GM18508 (cell line): ENCODE measurements at regions not wholly inside any gene's neighbourhood (a gene's known extent, or its start where the extent isn't known, plus 50 kb on each side); places are given as distances from the start of the nearest gene placed in this dataset.

ENCODE experiments used
- ATAC-seq: cut with Tn5 transposase; IDR thresholded peaks from one replicate; pipeline ENCODE4 v1.9.1; 2021; ENCODE audit warnings: moderate number of reproducible peaks; ENCODE audit not compliant: insufficient read depth, unreplicated experiment

DNA sequence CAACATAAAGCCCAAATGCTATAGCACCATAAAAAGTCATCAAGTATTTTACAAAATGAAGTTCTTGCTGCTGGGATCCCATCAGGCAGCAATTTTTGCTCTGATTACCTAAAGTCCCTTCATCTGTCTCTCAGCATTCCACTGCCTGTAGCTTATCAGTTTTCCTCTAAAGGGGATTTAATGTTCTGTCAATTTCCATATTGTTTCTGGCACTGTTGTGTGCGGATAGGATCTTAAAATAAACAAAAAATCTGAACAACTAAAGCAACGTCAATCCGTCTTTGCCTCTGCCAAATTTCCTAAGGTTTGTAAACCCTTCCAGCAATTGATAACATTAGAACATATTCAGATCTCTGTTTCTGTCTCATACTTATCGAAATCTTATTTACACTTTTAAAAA lies 1126.3 kb upstream of the RAG2 start:
- ATAC-seq, result no peak

DNA sequence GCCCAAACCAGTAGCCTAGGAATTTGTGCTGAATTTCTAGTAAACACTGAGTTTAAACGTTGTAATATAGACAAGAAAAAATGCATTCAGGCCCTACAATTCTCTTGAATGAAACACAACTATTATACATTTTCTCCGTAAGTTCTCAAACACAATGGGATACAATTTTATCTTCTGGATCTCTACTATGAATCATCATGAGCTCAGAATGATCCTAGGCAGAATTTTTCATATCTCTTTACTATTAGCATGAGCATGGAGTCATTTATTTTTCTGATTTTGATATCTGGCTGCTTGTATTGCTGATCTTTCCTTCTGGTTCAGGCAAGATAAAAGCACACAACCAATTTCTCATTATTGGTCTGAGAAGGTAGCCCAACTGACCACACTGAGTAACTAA lies 1123.4 kb upstream of the RAG2 start:
- no peak for ATAC-seq

DNA sequence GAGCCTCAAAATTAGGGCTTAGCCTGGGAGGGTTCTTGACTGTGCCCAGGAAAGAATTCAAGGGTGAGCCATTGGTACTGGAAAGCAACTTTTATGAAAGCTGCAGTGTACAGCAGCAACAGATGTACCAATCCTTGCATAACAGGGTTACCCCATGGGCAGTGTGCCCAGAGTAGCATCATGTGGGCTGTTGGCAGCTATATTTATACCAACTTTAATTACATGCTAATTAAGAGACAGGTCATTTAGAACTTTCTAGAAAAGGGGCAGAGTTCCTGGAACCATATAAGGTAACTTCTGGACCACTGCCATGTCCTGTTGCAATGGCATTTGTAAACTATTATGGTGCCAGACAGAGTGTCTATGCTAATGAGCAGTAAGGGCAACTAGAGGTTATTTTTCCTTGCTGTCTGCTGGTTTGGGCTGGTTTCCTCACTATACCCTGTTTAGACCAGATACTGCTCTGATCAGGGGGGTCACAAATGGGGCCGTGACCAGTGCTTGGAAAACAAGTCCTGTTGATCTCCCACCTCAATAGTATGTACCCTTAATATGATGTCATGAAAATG lies 1120.5 kb upstream of the RAG2 start:
- ATAC-seq, result no peak

DNA sequence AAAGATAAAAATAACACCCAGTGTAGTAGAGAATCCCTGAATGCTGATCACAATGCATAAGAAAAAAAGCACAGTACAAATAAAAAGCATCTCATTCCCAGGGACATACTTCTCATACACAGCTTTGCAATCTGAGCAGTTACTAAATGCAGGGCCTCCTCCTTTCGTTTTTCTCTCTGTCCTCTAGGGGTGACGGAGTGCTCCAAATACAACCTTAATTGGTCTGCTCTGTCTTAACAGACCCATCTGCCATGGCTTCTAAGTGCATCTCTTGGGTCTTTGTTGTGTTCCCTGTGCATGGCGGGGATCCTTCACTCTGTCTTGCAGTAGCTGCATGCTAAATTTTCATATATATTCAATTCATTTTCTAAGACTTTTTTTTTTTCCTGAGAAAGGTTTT lies 1114.2 kb upstream of the RAG2 start:
- ATAC-seq, result no peak

DNA sequence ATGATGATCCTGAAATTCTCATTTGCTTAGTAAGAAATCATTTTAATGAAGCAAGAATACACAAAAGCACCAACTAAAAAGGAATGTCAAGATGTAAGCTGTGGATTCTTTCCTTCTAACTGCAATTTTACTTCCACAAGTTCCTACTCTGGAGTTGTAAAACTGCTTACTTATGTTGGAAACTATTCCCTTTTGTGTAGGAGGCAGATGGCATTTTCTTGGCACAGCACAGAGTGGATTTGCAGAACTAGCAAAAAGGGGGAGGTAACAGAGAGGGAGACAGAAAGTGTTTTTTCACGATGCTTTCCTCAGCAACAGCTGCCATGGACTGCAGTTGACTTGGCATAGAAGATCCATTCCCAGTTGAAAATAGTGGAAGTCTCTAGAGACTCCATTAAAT lies 1112.0 kb upstream of the RAG2 start:
- no peak for ATAC-seq

DNA sequence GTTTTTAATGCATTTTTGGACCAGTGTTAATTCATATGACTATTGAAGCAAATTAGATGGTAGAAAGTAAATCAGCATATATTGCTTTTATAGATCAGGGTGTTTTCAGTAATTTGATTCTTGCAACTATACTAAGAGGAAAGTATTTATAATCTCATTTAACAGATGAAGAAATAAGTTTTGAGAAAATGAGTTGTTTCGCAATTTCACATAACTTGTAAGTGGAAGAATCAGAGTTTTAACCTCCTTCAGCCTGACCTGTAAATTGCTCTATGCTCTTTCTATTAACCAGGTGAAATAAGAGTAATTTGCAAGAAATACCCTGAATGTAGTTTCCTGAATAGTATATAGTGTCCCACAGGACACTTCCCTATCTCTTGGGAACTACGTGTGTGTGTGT lies 1106.8 kb upstream of the RAG2 start:
- no peak for ATAC-seq

DNA sequence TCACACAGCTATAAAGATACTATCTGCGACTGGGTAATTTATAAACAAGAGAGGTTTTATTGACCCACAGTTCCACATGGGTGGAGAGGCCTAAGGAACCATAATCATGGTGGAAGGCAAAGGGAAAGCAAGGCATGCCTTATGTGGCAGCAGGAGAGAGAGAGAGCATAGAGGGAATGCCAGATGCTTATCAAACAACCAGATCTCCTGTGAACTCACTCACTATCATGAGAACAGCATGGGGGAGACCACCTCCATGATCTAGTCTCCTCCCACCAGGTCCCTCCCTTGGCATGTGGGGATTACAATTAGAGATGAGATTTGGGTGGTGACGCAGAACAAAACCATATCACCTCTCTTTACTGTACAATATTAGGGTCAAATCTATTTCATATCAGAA lies 1101.6 kb upstream of the RAG2 start:
- no peak for ATAC-seq

DNA sequence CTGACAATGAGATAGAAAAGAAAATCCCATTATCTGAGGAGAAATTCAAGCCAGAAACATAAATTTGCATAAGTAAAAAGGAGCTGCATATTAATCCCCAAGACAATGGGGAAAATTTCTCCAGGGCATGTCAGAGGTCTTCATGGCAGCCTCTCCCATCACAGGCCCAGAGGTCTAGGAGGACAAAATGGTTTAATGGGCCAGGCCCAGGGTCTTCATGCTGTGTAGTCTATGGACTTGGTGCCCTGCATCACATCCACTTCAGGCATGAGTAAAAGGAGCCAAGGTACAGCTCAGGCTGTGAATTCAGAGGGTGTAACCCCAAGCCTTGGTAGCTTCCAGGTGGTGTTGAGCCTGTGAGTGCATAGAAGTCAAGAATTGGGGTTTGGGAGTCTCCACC lies 1097.2 kb upstream of the RAG2 start:
- ATAC-seq, result no peak

DNA sequence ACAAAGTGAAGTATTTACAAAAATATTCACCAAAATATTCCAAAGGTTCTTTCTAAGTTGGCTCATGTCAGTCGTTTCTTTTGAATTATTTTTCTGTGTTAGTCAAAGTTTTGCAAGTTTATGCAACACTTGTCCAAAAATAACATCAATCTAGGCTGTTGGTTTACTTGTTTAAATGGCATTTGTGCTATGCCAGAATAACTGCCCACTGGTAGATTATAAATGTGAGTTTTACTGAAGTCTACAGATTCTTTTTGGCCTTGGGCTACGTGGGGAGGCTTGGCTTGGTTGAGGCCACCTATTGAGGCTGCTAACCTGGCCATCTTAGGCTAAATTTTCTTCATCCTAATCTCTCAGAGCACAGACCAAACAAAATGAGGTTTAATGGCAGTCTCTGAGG lies 1091.9 kb upstream of the RAG2 start:
- no peak for ATAC-seq

DNA sequence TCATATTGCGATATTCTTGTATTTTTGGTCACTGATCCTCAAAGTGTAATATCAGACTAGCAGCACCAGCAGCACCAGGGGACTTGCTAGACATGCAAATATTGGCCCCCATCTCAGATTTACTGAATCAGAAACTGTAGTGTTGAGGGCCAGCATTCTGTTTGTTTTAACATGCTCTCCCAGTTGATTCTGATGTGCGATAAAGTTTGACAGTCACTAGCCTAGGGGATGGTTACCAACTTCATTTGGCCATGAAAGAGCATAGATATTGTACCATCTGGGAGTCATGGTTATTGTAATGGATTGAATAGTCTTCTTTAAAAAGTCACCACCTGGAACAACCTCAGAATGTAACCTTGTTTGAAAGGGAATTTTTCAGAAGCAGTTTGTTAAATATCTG lies 1090.4 kb upstream of the RAG2 start:
- ATAC-seq, result no peak

DNA sequence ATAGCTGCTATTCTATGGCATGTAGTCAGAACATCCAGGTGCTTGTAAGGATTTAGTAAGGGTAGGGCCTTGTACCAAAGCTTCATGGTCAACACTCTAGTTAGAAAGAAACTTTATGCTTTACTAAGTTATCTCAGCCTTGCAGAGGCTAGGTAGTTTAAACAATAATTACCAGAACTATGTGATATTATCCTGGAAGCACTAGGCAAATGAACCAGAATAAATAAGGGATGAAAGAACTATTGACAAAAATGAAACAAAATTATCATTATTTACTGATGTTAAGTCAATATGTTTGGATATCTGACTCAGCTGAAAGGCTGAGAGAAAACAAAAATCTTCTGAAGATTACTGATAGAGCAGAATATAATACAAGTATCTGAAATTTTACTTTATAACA lies 1089.1 kb upstream of the RAG2 start:
- no peak for ATAC-seq

DNA sequence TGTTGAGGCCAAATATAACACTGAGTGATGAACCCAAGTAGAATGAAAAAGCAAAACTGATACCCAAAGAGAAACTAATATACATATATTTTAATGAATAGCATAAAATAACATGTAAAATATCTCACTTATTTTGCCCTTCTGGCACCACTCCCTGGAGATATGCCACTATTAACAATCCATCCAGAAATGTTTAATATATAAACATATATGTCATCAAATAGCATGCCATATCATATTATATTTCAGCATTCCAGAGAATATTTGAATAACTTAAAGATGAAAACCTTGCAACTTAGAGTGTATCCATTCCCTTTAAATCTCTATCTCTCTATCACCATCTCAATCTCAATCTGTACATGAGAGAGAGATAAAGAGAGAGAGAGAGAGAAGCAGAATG lies 1073.3 kb upstream of the RAG2 start:
- ATAC-seq, result no peak

DNA sequence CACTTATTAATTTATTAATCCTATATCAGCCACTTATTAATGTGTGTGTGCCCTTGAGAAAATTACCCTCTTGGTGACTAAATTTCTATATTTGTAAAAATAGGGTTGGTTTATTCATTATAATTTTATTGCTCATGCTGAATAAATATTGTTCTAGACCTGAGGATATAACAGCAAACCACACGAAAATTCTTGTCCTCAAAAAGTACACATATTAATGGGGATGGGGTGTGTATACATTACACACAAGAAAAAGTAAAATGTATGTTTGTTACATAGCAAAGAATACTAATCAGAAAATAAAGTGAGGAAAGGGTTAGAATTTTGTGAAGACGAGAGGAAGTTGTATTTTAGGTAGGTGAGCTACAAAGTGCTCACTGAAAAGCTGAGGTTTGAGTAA lies 1068.9 kb upstream of the RAG2 start:
- ATAC-seq, result no peak

DNA sequence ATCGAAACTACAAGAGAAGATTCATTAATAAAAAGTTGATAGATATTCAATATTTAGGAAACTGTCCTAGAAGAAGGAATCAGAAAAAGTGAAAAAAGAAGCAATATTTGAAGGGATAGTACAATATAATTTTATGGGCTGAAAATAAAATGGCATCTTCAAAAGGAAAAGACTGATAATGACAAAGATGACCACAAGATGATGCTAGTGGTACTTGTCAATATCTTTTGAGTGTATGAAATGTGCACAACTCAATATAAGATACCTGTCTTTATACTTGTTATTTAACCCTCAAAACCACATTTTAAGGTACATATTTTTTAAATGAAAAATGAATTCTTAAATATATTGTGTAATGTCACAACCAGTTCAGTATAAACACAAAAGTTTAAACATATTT lies 1059.6 kb upstream of the RAG2 start:
- ATAC-seq, result no peak

DNA sequence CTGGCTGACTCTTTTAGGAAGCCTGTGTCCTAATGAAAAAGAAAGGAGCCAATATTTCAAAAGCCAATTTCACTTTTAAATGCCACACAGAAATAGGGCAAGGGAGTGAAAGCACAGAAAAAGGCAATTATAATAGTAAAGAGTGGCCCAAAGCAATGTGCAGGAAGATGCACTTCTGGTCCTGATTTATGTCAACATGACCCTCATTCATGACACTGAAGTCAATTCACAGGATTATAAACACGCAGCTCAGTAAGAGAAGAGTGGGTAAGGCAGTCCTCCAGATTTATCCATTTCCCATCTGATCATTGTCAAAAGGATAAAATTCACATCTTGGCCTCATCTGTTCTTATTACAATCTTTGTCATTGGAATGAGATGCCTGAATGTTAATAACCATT lies 1049.7 kb upstream of the RAG2 start:
- ATAC-seq, result no peak

DNA sequence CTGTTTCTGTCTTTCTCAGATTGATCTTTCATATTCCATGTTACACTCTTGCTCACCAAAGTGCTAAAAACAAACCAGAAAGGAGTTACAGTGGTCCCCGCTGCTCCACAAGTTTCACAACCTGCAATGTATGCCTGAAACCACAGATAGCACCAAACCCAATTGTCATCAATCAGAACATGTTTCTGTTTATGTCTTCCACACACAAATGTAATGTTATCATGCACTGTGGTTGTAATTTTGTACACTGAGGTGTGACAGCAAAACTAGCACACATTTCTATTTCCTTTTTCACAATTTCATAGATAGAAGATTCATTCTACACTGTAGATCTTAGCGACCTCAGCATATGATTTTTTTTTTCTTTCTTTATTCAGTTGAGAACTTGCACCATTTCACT lies 1045.9 kb upstream of the RAG2 start:
- no peak for ATAC-seq

DNA sequence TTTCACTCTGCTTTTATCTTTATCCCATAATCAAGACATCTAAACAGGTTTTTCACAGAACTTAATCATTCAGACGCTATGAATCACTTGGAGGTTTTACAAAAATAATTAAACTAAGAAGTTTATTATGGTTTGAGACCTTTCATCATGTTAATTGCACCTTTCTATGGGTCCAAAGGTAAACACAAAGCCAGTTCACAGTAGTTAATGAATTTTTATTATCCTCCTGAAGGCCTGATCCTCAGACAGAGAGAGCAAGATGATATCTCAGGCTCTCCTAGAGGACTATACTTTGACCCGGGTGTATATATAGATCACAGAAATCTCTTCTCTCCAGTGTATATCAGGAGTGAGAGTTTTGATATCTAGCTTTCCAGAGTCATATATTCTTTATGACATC lies 1044.3 kb upstream of the RAG2 start:
- no peak for ATAC-seq

DNA sequence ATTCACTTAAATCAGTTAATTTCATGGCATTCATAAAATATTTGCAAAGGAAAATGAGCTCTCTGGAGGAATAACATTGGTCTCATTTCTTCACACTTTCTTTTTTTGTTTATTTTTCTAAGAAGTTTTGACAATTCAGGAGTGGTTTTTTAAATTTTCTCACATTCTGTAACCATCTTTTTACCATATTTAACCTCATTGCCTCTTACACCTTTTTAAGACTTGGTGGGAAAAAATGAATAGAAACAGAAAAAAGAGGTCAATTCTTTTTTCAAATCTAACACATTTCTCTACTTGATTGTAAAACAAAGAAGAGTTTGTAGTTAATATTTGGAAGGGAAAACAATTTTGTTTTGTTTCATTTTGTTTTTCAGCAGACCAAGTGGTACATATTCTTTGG lies 1034.7 kb upstream of the RAG2 start:
- no peak for ATAC-seq

DNA sequence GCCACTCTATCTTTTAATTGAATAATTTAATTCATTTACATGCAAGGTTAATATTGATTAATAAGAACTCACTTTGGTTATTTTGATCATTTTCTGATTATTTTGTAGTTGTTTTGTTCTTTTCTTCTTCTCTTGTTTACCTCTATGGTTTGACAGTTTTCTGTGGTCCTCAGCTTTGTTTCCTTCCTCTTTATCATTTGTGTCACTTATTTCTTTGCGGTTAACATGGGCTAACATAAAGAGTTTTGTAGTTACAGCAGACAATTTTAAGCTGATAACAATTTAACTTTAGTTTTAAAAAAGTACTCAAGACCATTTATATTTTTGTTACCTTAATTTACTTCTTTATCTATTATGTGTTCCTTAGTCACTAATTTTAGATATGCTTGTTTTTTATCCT lies 1032.8 kb upstream of the RAG2 start:
- no peak for ATAC-seq

DNA sequence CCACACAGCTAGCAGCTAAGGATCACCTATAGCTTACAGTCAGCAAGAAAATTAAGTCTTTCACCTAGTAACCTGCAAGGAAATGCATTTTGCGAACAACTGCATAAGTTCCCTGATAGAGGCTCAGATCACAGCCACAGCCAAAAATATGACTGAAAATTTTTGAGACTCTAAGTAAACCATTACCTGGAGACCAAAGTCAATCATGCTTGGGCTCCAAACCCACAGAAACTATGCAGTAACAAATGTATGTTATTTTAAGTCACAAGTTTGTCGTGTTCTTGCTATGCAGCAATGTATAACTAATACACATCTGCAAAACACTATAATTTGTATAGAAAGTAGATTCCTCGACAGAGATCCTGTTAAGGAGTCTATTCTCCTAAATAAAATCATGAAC lies 1025.7 kb upstream of the RAG2 start:
- ATAC-seq, result no peak

DNA sequence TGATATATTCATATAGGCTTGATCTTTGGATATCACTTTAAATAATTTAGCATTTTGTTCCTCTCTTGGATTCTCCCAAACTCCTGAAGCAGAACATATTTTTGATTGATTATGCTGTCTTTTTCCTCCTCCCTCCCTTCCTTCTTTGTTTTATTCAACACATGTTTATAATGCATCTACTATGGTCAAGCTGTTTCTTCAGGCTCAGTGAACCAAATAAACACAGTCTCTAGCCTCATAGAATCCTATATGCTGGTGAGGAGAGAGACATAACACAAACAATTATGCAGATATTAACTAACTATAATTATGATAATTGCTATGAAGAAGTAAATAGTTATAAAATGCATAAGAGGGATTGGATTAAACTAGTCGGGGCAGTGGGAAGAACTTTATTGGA lies 1023.6 kb upstream of the RAG2 start:
- ATAC-seq, result no peak

DNA sequence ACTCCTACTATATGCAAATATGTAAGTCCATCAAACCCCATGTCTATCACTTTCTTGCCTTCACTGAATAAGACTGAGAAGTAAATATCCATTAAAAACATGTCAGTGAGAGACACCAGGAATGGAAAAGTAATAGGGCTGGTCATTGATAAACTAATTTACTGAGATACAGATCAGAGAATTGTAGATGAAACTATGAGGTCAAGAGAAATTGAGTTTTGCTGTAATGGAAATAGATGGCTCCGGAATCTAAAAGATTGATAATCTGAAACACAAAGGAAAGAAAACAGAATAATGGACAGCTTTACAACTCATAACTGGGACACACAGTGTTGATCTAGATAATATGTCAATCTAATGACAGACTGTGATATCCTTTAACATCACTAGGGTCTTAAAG lies 1018.3 kb upstream of the RAG2 start:
- no peak for ATAC-seq

DNA sequence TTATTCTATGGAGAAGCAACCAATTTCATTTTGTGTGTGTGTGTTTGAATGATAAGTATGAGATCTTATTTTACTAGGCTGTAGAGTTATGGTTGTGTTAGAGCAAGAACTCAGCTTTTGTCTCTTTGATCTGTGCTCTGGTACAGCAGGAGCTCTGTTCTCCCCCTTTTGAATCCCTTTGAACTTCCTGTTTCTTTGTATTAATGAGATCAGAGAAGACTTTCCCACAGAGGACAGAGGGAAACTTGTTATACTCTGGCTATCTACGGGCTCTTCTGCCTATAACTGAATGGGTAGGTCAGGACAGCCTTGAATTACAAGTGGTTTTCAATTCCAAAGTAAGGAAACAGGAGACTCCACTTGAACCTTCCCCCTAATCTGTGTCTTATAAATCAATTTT lies 1015.0 kb upstream of the RAG2 start:
- no peak for ATAC-seq
